ENCODE measurements at regions not wholly inside any gene's neighbourhood (a gene's known extent, or its start where the extent isn't known, plus 50 kb on each side); places are given as distances from the start of the nearest gene placed in this dataset.

- TF ChIP-seq CTCF (conservative IDR thresholded peaks at IDR 0.05 in 1 of 2, IDR thresholded peaks at IDR 0.05 in 1 of 2; ENCODE audit: low read depth in 1 of 2, low read length in 2 of 2) (no peak), EZH2 (IDR thresholded peaks at IDR 0.05; ENCODE audit: low read length, missing control alignments) (no peak)
Measured at GRCh38 chr12:90091809-90092208, 383.2 kb upstream of the ATP2B1 start.
